ENCODE measurements at regions not wholly inside any gene's neighbourhood (a gene's known extent, or its start where the extent isn't known, plus 50 kb on each side); places are given as distances from the start of the nearest gene placed in this dataset.

DNA sequence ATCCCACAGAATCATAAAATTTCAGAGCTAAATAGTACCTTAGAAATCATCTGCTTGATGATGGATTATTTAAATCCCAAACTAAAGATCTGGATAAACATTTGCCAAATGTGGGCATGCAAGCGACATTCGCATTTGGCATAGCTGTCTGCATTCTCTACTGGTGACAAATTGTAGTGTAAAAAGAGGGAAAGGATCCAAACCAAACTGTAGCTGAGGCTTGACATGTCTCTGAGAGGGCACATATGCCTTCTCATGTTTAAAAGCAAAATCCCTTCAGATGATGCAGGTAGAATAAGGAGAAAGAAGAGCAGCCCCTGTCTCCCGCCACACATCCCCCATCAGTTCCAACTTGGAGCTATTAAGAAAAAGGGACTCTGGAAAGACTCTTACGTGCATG is 257.5 kb upstream of the MTNR1B start:
- TF ChIP-seq, protein P1, sequence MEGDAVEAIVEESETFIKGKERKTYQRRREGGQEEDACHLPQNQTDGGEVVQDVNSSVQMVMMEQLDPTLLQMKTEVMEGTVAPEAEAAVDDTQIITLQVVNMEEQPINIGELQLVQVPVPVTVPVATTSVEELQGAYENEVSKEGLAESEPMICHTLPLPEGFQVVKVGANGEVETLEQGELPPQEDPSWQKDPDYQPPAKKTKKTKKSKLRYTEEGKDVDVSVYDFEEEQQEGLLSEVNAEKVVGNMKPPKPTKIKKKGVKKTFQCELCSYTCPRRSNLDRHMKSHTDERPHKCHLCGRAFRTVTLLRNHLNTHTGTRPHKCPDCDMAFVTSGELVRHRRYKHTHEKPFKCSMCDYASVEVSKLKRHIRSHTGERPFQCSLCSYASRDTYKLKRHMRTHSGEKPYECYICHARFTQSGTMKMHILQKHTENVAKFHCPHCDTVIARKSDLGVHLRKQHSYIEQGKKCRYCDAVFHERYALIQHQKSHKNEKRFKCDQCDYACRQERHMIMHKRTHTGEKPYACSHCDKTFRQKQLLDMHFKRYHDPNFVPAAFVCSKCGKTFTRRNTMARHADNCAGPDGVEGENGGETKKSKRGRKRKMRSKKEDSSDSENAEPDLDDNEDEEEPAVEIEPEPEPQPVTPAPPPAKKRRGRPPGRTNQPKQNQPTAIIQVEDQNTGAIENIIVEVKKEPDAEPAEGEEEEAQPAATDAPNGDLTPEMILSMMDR (IDR thresholded peaks at IDR 0.05): no peak
- no peak for TF ChIP-seq POLR2AphosphoS5 (IDR thresholded peaks at IDR 0.05)

Data from stomach (tissue), 4 donors.